Panc1 (cell line): ENCODE measurements at regions not wholly inside any gene's neighbourhood (a gene's known extent, or its start where the extent isn't known, plus 50 kb on each side); places are given as distances from the start of the nearest gene placed in this dataset.

Experiments used
- ATAC-seq: fragments of 200-7000 bp; cut with Tn5 transposase; 2 replicates; pipeline ENCODE4 v1.9.1; 2020; ENCODE audit warnings: mild to moderate bottlenecking, moderate library complexity
- BruUV-seq: library from RNA; stranded (reverse); fragments of 400-500 nt; replicated peaks from 2 replicates; lab custom pipeline; 2021; lab: Mats Ljungman, UMichigan
- CTCF ChIA-PET: fragments of 300-600 bp; sonication (Branson Sonifier 250); formaldehyde crosslinking; loops from one replicate; lab custom pipeline; 2022; ENCODE audit warnings: antibody characterized with exemption; lab: Charles Lee
- POLR2A ChIA-PET: fragments of 300-600 bp; sonication (Branson Sonifier 250); formaldehyde crosslinking; loops from one replicate; lab custom pipeline; 2022; ENCODE audit warnings: antibody characterized with exemption; lab: Charles Lee
- DNase-seq: peaks from one replicate; pipeline ENCODE4 v3.0.0-alpha.2; 2010; ENCODE audit warnings: low read depth, low spot score
- H3K27ac ChIP-seq: 2 replicates; pipeline ENCODE4 v1.5.1; 2011; ENCODE audit warnings: mild to moderate bottlenecking, low read length, inconsistent platforms
- H3K27me3 ChIP-seq: fragments of 200-500 bp; sonication (Bioruptor generic); 2 replicates; pipeline ENCODE4 v1.6.0; 2014; ENCODE audit warnings: low read length, inconsistent platforms; ENCODE audit not compliant: control insufficient read depth, insufficient read depth
- H3K36me3 ChIP-seq: fragments of 200-500 bp; sonication (Bioruptor generic); 2 replicates; pipeline ENCODE4 v1.5.1; 2014; ENCODE audit warnings: inconsistent platforms, mild to moderate bottlenecking, low read length, moderate library complexity; ENCODE audit not compliant: control insufficient read depth, insufficient read depth
- H3K4me1 ChIP-seq: 2 replicates; pipeline ENCODE4 v1.5.1; 2011; ENCODE audit warnings: inconsistent platforms, mild to moderate bottlenecking, low read length, moderate library complexity; ENCODE audit not compliant: control insufficient read depth, insufficient read depth
- H3K4me3 ChIP-seq, 2 experiments: 2 replicates each; pipeline ENCODE4 v1.5.1; 2011 to 2012; ENCODE audit warnings: low read depth in 2 of 2, low read length in 2 of 2, mild to moderate bottlenecking in 2 of 2, inconsistent platforms in 1 of 2, moderate library complexity in 1 of 2
- H3K9me3 ChIP-seq: fragments of 200-500 bp; sonication (Bioruptor generic); 2 replicates; pipeline ENCODE4 v1.5.1; 2014; ENCODE audit warnings: low read depth, mild to moderate bottlenecking, inconsistent platforms, low read length, moderate library complexity; ENCODE audit not compliant: control insufficient read depth, insufficient read depth
- CTCF ChIP-seq: fragments of 450-650 bp; IDR thresholded peaks from 2 replicates; pipeline ENCODE4 v1.5.1; 2017; ENCODE audit warnings: mild to moderate bottlenecking
- POLR2AphosphoS5 ChIP-seq: IDR thresholded peaks from 2 replicates; pipeline ENCODE4 v1.6.1; 2012; ENCODE audit warnings: mild to moderate bottlenecking, low read depth, low read length, moderate library complexity
- REST ChIP-seq, 2 experiments: IDR thresholded peaks; 2 replicates each; pipeline ENCODE4 v1.6.1; 2011 to 2012; ENCODE audit warnings: low read depth in 2 of 2, control low read depth in 1 of 2, low read length in 1 of 2, mild to moderate bottlenecking in 1 of 2, moderate library complexity in 1 of 2; ENCODE audit not compliant: insufficient read depth in 1 of 2
- SIN3A ChIP-seq: IDR thresholded peaks from 2 replicates; pipeline ENCODE4 v1.6.1; 2012; ENCODE audit warnings: low read depth, mild to moderate bottlenecking, low read length, moderate library complexity, borderline replicate concordance; ENCODE audit not compliant: insufficient read depth
- TCF7L2 ChIP-seq: IDR thresholded peaks from 2 replicates; pipeline ENCODE4 v1.6.1; 2011; ENCODE audit warnings: mild to moderate bottlenecking, low read depth, low read length, inconsistent platforms
- in situ Hi-C: cut with HindIII; loops from 2 replicates; pipeline ENCODE4 v1.10.0; 2016; ENCODE audit warnings: low sequenced_read_pairs, low pct_unique_long_range_greater_than_20kb
- intact Hi-C: fragments of 100-400 bp; cut with micrococcal nuclease; formaldehyde crosslinking; loops from one replicate; pipeline ENCODE4 v1.10.0; 2022; ENCODE audit not compliant: unreplicated experiment

- no peaks in the 10 kb centered on the region for H3K9me3 ChIP-seq
- POLR2A ChIA-PET, result no interaction called here
- in situ Hi-C loops, result no loop called here
Observed at GRCh38 chr2:2520401-2520811, 189.3 kb upstream of the MYT1L start.

GRCh38 chr2:2519381-2519780 lies 188.3 kb upstream of the MYT1L start:
- no peaks in the 10 kb centered on the region for H3K9me3 ChIP-seq
- intact Hi-C loops, result no loop called here

More at GRCh38 chr2:2520401-2520811, 189.3 kb upstream of the MYT1L start:
- Histone ChIP-seq H3K27ac (no peak overlapping the region), H3K36me3 (no peaks in the 10 kb centered on the region), H3K4me3 (no peak overlapping the region), H3K4me1 (no peaks in the 10 kb centered on the region), H3K27me3 (no peaks in the 10 kb centered on the region; the same call in 1 of the 2 replicates)
- no peak for DNase-seq
- TF ChIP-seq SIN3A (no peak), TCF7L2 (no peak), REST (IDR thresholded peaks at IDR 0.05; ENCODE audit: insufficient read depth in 1 of 2, low read depth in 2 of 2, low read length in 1 of 2) (no peak), CTCF (no peak), POLR2AphosphoS5 (no peak)
- no peak for ATAC-seq
- no TSS peak for BruUV-seq
- intact Hi-C loops, result no loop called here
- CTCF ChIA-PET, result no interaction called here

More at GRCh38 chr2:2519381-2519780, 188.3 kb upstream of the MYT1L start:
- ChIA-PET POLR2A (no interaction called here), CTCF (no interaction called here)
- DNase-seq (no peak), ATAC-seq (no peak)
- BruUV-seq, result no TSS peak
- Histone ChIP-seq H3K36me3 (no peaks in the 10 kb centered on the region), H3K4me1 (no peaks in the 10 kb centered on the region), H3K27ac (no peak overlapping the region), H3K27me3 (peaks cover 2% of the 10 kb centered on the region), H3K4me3 (no peak overlapping the region)
- in situ Hi-C loops, result no loop called here
- TF ChIP-seq POLR2AphosphoS5 (no peak), CTCF (no peak), TCF7L2 (no peak), SIN3A (no peak), REST (IDR thresholded peaks at IDR 0.05; ENCODE audit: insufficient read depth in 1 of 2, low read depth in 2 of 2, low read length in 1 of 2) (no peak)
